HEK293T (cell line): ENCODE measurements at regions not wholly inside any gene's neighbourhood (a gene's known extent, or its start where the extent isn't known, plus 50 kb on each side); places are given as distances from the start of the nearest gene placed in this dataset.

ENCODE experiments used
- CTCF ChIA-PET: fragments of 350-600 bp; formaldehyde crosslinking; extraction: SDS; loops from one replicate; lab custom pipeline; 2021; ENCODE audit warnings: antibody characterized with exemption, inconsistent platforms; lab: Yijun Ruan, JAX
- POLR2A ChIA-PET: fragments of 350-600 bp; formaldehyde crosslinking; extraction: SDS; loops from one replicate; lab custom pipeline; 2020; ENCODE audit warnings: antibody characterized with exemption, inconsistent platforms; lab: Yijun Ruan, JAX
- DNase-seq: peaks from one replicate; pipeline ENCODE4 v3.0.0; 2012; ENCODE audit warnings: mixed read lengths; ENCODE audit errors: extremely low spot score
- ARNT ChIP-seq: fragments of 450-650 bp; IDR thresholded peaks from 2 replicates; pipeline ENCODE4 v1.6.1; 2017; ENCODE audit warnings: mild to moderate bottlenecking
- BHLHE40 ChIP-seq: fragments of 450-650 bp; IDR thresholded peaks from 2 replicates; pipeline ENCODE4 v1.6.1; 2016; ENCODE audit warnings: mild to moderate bottlenecking, moderate library complexity, borderline replicate concordance
- CTBP1 ChIP-seq: fragments of 450-650 bp; IDR thresholded peaks from 2 replicates; pipeline ENCODE4 v1.6.1; 2016; ENCODE audit warnings: borderline replicate concordance
- ELF4 ChIP-seq: fragments of 450-650 bp; IDR thresholded peaks from 2 replicates; pipeline ENCODE4 v1.6.1; 2017; ENCODE audit warnings: antibody characterized with exemption
- FOXA1 ChIP-seq: fragments of 450-650 bp; IDR thresholded peaks from 2 replicates; pipeline ENCODE4 v1.6.1; 2016; ENCODE audit warnings: mild to moderate bottlenecking
- FOXK2 ChIP-seq: fragments of 450-650 bp; IDR thresholded peaks from 2 replicates; pipeline ENCODE4 v1.6.1; 2016; ENCODE audit warnings: mild to moderate bottlenecking
- FOXM1 ChIP-seq: fragments of 450-650 bp; IDR thresholded peaks from 2 replicates; pipeline ENCODE4 v1.6.1; 2017; ENCODE audit warnings: mild to moderate bottlenecking, borderline replicate concordance
- HDGF ChIP-seq: fragments of 450-650 bp; IDR thresholded peaks from 2 replicates; pipeline ENCODE4 v1.6.1; 2017; ENCODE audit warnings: antibody characterized with exemption, borderline replicate concordance
- L3MBTL2 ChIP-seq: fragments of 450-650 bp; conservative IDR thresholded peaks from 2 replicates; pipeline ENCODE4 v1.6.1; 2016; ENCODE audit warnings: mild to moderate bottlenecking
- LEF1 ChIP-seq: fragments of 450-650 bp; IDR thresholded peaks from 2 replicates; pipeline ENCODE4 v1.6.1; 2017; ENCODE audit warnings: mild to moderate bottlenecking, borderline replicate concordance
- NFRKB ChIP-seq: fragments of 450-650 bp; IDR thresholded peaks from 2 replicates; pipeline ENCODE4 v1.6.1; 2016; ENCODE audit warnings: mild to moderate bottlenecking, moderate library complexity
- PKNOX1 ChIP-seq: fragments of 450-650 bp; IDR thresholded peaks from 2 replicates; pipeline ENCODE4 v1.6.1; 2016
- SP1 ChIP-seq: fragments of 450-650 bp; IDR thresholded peaks from 2 replicates; pipeline ENCODE4 v1.6.1; 2017
- SUZ12 ChIP-seq: fragments of 450-650 bp; IDR thresholded peaks from 2 replicates; pipeline ENCODE4 v1.6.1; 2016; ENCODE audit warnings: mild to moderate bottlenecking
- TARDBP ChIP-seq: fragments of 450-650 bp; IDR thresholded peaks from 2 replicates; pipeline ENCODE4 v1.6.1; 2016
- ZNF384 ChIP-seq: fragments of 450-650 bp; IDR thresholded peaks from 2 replicates; pipeline ENCODE4 v1.6.1; 2016

GRCh38 chr10:111820471-111820870, 363.1 kb downstream of the GPAM start:
- TF ChIP-seq BHLHE40 (no peak), SP1 (no peak), ZNF384 (no peak), FOXA1 (no peak), FOXM1 (no peak), CTBP1 (no peak), TARDBP (no peak), PKNOX1 (no peak), ELF4 (no peak), FOXK2 (no peak), LEF1 (no peak), SUZ12 (no peak), NFRKB (no peak), HDGF (no peak)
- ChIA-PET CTCF (interaction anchor here (0.7 kb wide), 1 partner anchor 825 kb away, joined by 3 read pairs; no protein-coding TSS in a partner anchor), POLR2A (no interaction called here)
- DNase-seq, result no peak

GRCh38 chr10:111821871-111822270, 361.7 kb downstream of the GPAM start:
- POLR2A ChIA-PET, result no interaction called here
- CTCF ChIA-PET, result no interaction called here
- no peak for DNase-seq
- no peak for TF ChIP-seq CTBP1
- TF ChIP-seq SUZ12, result no peak
- no peak for TF ChIP-seq HDGF
- TF ChIP-seq PKNOX1, result no peak

GRCh38 chr10:111822661-111823060, 360.9 kb downstream of the GPAM start:
- no peak for DNase-seq
- TF ChIP-seq ELF4, result no peak
- no peak for TF ChIP-seq FOXA1
- no peak for TF ChIP-seq CTBP1
- TF ChIP-seq TARDBP, result no peak
- no peak for TF ChIP-seq SUZ12
- TF ChIP-seq HDGF, result no peak
- no peak for TF ChIP-seq FOXM1
- ChIA-PET POLR2A (no interaction called here), CTCF (no interaction called here)

GRCh38 chr10:111824128-111824527, 359.4 kb downstream of the GPAM start:
- CTCF ChIA-PET, result no interaction called here
- no peak for DNase-seq
- TF ChIP-seq SP1 (no peak), CTBP1 (no peak), ELF4 (no peak), ARNT (no peak)
- POLR2A ChIA-PET, result no interaction called here

GRCh38 chr10:111830359-111830758, 353.2 kb downstream of the GPAM start:
- TF ChIP-seq FOXA1 (no peak), CTBP1 (no peak), ELF4 (no peak), HDGF (no peak), NFRKB (no peak)
- no peak for DNase-seq
- ChIA-PET POLR2A (no interaction called here), CTCF (no interaction called here)

- ChIA-PET CTCF (no interaction called here), POLR2A (no interaction called here)
- TF ChIP-seq HDGF, result no peak
- TF ChIP-seq LEF1, result no peak
- no peak for TF ChIP-seq ELF4
- no peak for TF ChIP-seq FOXM1
- no peak for TF ChIP-seq PKNOX1
- TF ChIP-seq SUZ12, result no peak
- no peak for TF ChIP-seq FOXK2
- no peak for TF ChIP-seq SP1
- TF ChIP-seq ARNT, result no peak
- TF ChIP-seq BHLHE40, result no peak
- no peak for TF ChIP-seq CTBP1
- no peak for TF ChIP-seq ZNF384
- no peak for TF ChIP-seq NFRKB
- no peak for DNase-seq
Observed at GRCh38 chr10:111831058-111831457, 352.5 kb downstream of the GPAM start.

GRCh38 chr10:111833251-111833650, 350.3 kb downstream of the GPAM start:
- POLR2A ChIA-PET, result no interaction called here
- CTCF ChIA-PET, result interaction anchor here (0.6 kb wide), 1 partner anchor 330 kb away, joined by 3 read pairs; no protein-coding TSS in a partner anchor

More at GRCh38 chr10:111833251-111833650, 350.3 kb downstream of the GPAM start:
- TF ChIP-seq CTBP1, result no peak
- no peak for TF ChIP-seq HDGF
- TF ChIP-seq ZNF384, result no peak
- TF ChIP-seq L3MBTL2, result no peak
- no peak for TF ChIP-seq BHLHE40
- TF ChIP-seq NFRKB, result no peak
- TF ChIP-seq TARDBP, result no peak
- TF ChIP-seq FOXM1, result no peak
- no peak for TF ChIP-seq PKNOX1
- no peak for TF ChIP-seq SUZ12
- TF ChIP-seq FOXK2, result no peak
- TF ChIP-seq ELF4, result no peak
- TF ChIP-seq SP1, result no peak
- TF ChIP-seq ARNT, result no peak
- no peak for TF ChIP-seq LEF1
- no peak for TF ChIP-seq FOXA1
- DNase-seq, result no peak
